GM12875 (cell line): ENCODE measurements at regions not wholly inside any gene's neighbourhood (a gene's known extent, or its start where the extent isn't known, plus 50 kb on each side); places are given as distances from the start of the nearest gene placed in this dataset.

Source experiments
- H3K4me3 ChIP-seq: one replicate; pipeline ENCODE4 v1.5.1; 2011; ENCODE audit warnings: low read depth, low read length, control low read depth
- TF ChIP-seq, protein P1 (sequence below): IDR thresholded peaks from 2 replicates; pipeline ENCODE4 v1.5.1; 2011; ENCODE audit warnings: low read depth, mild to moderate bottlenecking, control low read depth, inconsistent platforms, low read length, moderate library complexity, borderline replicate concordance; ENCODE audit not compliant: insufficient read depth

DNA sequence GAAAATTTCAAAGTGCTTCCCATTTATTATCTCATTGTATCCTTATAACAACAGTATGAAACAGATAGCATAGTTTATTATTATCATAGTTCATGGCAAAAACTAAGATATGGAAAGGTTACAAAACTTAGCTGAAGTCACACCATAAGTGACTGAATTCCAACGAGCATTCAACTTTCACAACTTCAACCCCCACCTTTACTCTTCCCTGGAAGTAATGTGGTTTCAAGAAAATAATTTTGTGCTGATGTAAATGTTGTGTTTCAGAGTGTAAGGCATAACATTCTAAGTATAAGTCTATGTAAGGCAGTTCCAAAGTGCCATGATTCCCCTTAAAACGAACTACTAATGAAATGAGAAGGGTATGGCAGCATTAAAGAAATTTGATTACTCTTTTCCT, 454.5 kb downstream of the BCAT1 start:
- TF ChIP-seq, protein P1, sequence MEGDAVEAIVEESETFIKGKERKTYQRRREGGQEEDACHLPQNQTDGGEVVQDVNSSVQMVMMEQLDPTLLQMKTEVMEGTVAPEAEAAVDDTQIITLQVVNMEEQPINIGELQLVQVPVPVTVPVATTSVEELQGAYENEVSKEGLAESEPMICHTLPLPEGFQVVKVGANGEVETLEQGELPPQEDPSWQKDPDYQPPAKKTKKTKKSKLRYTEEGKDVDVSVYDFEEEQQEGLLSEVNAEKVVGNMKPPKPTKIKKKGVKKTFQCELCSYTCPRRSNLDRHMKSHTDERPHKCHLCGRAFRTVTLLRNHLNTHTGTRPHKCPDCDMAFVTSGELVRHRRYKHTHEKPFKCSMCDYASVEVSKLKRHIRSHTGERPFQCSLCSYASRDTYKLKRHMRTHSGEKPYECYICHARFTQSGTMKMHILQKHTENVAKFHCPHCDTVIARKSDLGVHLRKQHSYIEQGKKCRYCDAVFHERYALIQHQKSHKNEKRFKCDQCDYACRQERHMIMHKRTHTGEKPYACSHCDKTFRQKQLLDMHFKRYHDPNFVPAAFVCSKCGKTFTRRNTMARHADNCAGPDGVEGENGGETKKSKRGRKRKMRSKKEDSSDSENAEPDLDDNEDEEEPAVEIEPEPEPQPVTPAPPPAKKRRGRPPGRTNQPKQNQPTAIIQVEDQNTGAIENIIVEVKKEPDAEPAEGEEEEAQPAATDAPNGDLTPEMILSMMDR, result no peak
- H3K4me3 ChIP-seq, result no peak overlapping the region

DNA sequence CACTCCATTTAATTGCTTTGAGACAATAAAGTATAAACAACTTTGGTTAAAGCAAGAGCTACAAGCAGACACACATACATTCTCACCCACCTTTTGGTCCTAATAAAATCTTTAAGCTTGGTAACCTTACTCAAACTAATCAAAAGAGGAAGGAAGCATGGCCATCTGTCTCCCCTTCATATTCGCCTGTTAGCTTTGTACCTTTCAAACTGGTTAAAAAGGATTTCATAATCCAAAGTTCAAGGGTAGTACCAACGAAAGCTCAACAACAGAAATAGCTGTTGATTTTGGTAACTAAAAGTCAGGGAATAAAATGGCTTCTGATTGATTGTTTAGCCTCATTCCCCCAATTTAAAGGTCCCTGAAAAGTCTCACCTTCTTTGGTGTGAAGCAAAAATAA, 456.9 kb downstream of the BCAT1 start:
- TF ChIP-seq, protein P1, result no peak
- no peak overlapping the region for H3K4me3 ChIP-seq

GRCh38 chr12:24489939-24490338, 459.0 kb downstream of the BCAT1 start:
- no peak overlapping the region for H3K4me3 ChIP-seq
- TF ChIP-seq, protein P1, result no peak

GRCh38 chr12:24488906-24489619, 459.8 kb downstream of the BCAT1 start:
- H3K4me3 ChIP-seq, result no peak overlapping the region
- TF ChIP-seq, protein P1, result no peak

- TF ChIP-seq, protein P1, result no peak
- no peak overlapping the region for H3K4me3 ChIP-seq
Measured at GRCh38 chr12:24488091-24488596, 460.8 kb downstream of the BCAT1 start.

DNA sequence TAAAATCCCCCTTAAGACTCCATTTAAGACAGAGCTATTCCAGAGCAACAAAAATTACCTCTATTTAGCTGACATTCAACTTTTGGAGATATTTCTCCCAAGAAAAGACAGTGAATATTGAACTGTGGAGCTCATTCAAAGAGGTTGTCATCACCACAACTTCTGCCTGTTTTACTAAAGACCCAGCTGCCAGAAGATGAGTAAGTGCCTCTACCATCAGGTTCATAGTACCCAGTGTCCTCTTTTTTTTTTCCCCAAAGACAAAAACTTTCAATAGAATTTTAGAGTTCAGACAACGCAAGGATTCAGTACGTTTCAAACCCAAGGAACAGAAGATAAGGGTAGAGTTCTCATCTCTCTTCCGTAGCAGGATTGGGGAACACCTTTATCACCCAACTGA, 461.3 kb downstream of the BCAT1 start:
- no peak overlapping the region for H3K4me3 ChIP-seq
- TF ChIP-seq, protein P1, result no peak

- TF ChIP-seq, protein P1, result no peak
- no peak overlapping the region for H3K4me3 ChIP-seq
Measured at GRCh38 chr12:24483732-24484131, 465.2 kb downstream of the BCAT1 start.
